GM18498 (cell line): ENCODE measurements at regions not wholly inside any gene's neighbourhood (a gene's known extent, or its start where the extent isn't known, plus 50 kb on each side); places are given as distances from the start of the nearest gene placed in this dataset.
"Not testable (repeated sequence)": the region's sequence is repeated elsewhere in the genome, so short reads cannot be mapped to it uniquely, and the experiment has no call there.

ENCODE experiments used
- ATAC-seq: cut with Tn5 transposase; IDR thresholded peaks from one replicate; pipeline ENCODE4 v1.9.1; 2021; ENCODE audit warnings: mild to moderate bottlenecking, moderate library complexity; ENCODE audit not compliant: unreplicated experiment

DNA sequence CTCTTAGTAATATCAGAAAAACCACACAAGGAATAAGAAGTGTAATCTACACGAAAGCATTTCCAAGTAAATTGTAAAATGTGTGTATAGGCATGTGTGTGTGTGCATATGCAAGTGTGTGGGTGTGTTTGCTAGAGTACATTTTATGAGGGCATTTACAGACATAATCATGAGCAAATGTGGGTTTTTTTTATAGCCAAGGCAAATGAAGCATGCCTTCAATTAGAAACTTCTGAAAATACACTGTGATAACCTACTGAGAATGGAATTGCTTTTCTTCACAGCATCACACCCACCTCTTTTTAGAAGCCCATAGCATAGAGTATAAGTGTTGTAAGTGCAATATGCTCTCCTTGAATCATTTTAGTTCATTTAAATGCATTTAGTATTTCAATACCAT is 1721.1 kb downstream of the GRIK2 start:
- no peak for ATAC-seq

DNA sequence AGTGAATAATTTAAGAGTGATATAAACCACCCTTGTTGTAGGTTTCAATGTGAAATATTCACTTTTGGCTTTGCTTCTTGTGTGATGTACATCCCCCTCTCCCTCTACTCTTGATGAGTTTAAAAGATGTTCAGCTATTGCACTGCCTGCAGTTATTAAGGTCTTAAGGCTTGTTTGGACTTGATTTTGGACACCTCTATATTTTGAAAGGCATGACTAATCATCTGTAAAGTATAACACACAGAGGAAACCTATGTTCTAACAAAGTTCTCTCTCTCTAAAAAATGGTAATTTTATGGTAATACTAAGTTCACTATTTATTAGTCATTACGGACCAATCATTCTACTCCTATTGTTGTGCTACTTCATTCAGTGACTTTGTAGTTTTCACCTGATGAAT is 1719.9 kb downstream of the GRIK2 start:
- no peak for ATAC-seq

DNA sequence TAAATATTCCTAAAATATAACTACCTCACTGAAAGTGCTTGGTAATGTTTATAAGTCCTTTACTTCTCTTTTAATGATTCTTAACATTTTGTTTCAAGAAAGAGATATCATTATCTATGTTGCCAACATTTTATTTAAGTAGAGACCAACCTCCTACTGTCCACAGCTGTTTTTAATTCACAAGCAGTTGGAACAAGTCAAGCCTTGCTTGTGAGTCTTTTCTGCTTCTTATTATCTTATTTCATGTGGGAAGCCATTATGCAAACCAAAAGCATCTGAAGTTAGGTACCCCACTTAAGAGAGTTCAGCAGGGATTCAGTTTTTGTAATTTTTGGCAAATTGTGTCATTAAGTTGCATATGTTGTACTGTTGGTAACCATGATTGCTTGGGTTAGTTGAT is 1714.5 kb downstream of the GRIK2 start:
- ATAC-seq: no peak

DNA sequence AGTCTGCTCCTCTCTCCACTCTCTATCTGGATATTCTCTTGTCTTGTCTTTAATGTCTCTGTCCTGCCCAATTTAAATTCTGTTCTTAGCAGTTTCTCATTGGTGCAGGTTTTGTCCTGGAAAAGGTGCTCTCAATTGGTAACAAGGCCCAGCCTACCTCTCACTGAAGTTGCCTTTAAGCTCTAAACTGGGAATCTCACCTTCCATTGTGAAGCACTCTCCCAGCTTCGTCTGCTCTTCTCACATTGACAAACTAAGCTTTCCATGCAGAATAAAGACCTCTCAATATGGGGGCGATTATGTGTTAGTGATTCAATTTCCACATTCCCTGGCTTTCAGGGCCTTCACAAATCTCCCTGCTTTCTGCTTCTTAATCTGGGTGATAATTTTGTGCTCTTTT is 1712.2 kb downstream of the GRIK2 start:
- no peak for ATAC-seq

DNA sequence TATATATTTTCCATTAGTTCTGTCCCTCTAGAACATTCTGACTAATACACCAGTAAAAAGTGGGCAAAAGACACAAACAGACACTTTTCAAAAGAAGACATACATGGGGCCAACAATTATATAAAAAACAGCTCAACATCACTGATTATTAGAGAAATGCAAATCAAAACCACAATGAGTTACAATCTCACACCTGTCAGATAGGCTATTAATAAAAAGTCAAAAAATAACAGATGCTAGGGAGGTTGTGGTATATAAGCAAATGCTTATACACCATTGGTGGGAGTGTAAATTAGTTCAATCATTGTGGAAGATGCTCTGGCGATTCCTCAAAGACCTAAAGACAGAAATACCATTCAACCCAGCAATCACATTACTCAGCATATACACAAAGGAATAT is 1707.8 kb downstream of the GRIK2 start:
- ATAC-seq: no peak

DNA sequence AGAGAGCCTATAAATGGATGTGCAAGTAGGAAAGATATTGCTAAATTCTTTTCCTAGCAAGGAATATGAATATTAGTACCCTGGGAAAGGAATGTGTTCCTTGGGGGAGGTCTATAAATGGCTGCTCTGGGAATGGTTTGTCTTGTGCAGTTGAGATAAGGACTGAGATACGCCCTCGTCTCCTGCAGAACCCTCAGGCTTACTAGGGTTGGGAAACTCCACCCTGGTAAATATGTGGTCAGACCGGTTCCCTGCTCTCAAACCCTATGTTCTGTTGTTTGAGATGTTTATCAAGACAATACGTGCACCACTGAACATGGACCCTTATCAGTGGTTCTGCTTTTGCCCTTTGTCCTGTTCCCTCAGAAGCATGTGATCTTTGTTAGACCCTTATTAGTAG is 1698.9 kb downstream of the GRIK2 start:
- ATAC-seq: not testable (repeated sequence)

DNA sequence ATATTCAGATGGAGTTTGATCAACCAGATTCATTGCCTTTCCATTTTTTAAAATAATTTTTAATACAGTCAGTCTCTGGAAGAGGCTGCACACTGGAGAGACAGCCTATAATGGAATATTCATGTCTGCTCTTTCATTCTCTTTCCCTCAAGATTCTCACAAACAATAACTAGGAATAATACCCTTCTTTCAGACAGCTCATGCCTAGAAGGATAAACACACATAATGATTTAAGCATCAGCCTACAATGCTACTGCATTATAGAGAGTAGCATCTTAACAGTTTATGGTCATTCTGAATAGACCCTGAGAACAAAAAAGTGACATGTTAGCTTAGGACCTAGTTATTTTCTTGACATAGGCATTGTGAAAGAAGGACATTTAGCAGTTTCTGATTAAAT is 1692.3 kb downstream of the GRIK2 start:
- no peak for ATAC-seq

DNA sequence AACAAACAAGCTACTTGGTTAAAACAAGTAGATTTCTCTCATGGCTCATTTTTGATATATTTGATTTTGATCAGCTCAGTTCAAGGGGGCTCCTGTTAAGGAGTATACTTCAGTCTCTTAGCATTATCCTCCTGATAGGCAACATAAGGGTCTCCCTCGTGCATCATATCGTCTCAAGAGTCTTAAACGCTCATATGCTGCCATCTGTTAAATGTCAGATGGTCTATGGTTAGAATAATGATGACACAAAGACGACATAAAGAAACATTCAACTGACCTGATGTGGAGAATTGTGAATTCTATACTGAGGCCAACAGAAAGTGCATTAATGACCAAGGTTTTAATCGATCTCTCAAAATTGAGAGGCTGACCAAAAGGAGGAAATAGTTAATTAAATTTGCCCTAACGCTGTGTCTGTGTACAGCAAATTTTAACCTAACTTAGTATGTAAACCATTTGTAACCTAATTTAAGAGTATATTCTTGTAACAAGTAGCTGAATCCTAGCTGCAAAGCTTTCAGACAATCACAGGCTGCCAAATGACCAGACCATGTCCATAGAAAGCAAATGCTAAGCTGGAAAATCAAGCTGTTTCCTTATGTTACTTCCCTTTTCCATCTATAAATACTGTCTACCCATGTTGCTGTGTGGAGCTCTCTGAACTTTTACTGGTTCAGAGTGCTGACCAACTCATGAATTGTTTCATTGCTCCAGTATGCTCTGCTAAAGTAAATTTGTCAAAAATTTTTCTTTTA is 1688.5 kb downstream of the GRIK2 start:
- ATAC-seq: no peak

DNA sequence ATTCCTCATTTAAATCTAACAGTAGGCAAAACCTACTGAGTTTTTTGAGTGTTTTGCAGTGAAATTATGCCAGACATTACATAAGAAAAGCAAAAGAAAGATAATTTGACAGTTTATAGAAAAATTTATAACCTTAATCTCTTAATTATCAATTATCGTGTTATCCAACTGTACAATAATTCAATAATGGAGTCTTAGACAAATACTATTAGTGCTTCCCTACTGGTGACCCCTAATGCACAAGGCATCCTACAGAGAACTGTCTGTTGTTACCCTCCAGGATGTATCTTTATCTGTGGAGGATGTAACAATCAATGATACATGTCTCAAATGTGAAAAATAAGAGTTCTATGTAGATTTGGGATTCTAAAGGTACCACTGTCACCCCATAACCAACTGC is 1687.6 kb downstream of the GRIK2 start:
- ATAC-seq: no peak

DNA sequence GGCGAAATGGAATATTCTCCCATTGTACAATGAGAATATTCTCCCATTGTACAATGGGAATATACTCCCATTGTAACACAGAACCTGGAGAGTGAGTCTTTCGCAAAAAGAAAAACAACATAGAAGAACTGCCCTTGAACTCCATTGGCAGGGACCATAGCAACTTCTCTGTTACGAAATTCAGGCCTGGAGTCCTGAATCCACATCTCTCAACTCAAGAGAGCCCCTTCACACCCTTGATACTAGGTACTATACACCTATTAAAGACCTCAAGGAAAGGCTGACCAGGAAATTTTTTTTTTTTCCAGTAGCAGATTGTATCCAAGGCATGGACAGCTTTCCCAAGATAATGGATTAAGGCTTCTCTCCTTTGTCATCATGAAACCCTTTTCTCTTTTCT is 1687.0 kb downstream of the GRIK2 start:
- no peak for ATAC-seq

DNA sequence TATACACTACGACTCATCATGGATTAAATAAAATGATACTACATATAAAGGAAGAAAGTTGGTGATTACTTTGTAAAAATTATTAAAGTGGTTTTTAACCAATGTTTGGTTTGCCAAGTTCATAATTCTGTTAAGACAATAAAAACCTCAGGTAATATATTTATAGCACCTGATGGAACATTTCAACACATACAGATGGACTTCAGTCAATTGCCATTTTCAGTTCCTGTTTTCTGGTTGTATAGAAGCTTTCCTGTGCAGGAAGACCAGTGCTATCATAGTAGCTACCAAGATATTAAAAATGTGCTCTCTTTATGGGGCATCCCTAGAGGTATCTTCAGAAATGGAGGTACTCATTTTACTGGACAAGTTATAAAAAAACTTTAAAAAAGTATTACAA is 1686.4 kb downstream of the GRIK2 start:
- peak; percentile 89 for ATAC-seq

DNA sequence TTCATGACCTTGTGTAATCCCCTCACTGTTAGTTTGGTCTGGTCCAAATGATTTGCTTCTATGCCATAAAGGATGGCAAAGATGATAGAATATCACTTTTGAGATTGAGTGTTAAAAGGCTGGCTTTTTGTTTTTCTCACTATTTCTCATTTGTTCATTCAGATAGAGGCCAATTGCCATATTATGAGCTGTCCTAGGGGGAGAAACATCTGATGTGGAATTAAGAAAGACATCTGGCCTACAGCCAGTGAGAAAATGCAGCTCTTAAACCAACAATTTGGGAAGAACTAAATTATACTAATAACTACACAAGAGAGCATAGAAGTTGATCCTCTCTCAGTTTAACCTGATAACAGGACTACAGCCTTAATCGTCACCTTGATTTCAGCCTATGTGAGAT is 1668.6 kb downstream of the GRIK2 start:
- ATAC-seq: no peak

DNA sequence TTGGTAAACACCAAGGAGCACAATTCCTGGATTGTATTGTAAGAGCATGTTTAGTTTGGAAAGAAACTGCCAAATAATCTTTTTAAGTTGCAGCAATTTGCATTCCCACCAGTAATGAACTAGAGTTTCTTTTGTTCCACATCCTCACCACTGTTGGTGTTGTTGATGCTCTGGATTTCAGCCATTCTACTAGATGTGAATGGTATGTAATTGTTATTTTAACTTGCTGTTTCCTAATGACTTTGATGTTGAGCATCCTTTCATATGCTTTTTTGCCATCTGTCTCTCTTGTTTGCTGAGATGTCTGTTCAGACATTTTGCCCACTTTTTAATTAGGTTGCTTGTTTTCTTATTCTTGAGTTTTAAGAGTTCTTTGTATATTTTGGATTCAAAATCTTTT is 1654.1 kb downstream of the GRIK2 start:
- ATAC-seq: no peak

DNA sequence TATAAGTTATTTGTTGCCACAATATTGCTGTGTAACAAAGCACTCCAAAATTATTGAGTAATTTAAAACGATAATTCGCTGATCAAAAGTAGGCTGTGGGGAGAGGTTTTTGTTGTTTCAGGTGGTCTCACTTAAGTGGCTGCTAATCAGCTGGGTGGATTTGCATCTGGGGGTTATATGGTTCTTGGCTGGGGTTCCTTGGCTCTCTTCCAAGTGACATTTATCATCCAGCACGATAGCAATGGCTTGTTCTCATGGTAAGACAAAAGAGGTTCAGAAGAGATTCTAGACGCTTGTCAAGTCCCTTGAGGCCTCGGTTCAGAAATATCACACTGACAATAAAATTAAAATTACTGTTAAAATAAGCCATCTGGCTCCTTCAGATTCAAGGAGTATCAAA is 1648.8 kb downstream of the GRIK2 start:
- no peak for ATAC-seq

DNA sequence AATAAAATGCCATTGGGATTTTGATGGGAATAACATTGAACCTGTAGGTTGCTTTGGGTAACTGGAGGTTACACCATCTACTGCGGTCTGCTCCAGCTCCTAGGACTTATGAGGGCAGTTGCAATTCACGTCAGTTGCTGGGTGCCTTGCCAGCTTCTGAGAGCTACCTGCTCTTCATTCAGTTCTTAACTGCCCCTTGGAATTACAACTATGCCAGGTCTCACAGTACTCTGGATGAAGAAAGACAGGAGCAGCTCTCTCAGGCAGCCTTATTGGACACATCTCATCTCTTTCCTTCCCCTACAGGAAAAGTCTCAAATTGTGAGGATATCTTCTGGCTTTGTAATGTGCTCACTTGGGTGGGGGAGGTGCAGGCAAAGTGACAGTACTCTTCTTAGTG is 1643.3 kb downstream of the GRIK2 start:
- ATAC-seq: no peak

DNA sequence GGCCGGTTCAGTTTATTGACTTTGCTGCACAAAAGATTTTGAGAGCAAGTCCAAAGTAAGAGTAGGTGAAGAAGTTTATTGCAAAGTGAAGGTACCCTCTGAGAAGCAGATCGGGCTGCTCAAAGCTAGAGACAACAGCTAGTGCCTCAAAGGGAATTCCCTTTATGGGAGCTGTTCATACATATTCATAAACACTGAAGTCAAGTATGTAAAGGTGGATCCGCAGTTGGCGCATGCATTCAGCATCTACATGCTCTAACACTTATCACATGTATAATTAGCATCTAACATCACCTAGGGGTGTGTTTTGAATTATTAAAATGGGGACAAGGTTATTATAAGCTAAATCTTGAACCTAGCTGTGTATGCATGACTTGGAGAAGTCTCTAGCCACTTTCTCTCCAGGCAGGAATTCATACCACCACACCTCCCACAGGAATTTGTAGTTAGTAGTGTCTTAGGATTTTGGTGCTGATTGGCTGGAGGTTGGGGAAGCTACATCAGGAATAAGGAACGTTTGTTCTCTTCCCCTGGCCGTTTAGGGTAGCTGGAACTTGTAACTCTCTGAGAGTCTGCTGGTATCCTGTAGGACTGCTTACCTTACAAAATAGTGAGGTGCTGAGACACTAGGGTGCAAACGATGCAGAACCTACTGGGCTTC is 1633.9 kb downstream of the GRIK2 start:
- no peak for ATAC-seq

DNA sequence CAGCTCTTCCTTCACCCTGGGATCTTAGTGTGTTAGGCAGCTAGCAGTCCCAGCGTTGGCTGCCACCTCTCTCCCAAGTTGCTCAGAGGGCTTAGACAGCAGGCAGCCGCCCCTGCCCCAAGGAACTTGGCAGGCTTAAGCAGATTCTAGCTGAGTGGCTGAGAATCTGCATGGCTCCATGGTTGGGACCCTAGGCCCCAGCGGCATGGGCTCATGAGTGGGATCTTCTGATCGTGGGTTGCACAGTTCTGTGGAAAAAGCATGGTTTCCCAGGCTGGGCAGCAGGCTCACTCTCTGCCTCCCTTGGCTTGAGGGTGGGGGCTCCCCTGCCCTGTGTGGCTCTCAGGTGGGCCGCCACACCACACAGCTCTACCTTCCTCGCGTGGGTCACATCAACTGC is 1624.9 kb downstream of the GRIK2 start:
- ATAC-seq: no peak

DNA sequence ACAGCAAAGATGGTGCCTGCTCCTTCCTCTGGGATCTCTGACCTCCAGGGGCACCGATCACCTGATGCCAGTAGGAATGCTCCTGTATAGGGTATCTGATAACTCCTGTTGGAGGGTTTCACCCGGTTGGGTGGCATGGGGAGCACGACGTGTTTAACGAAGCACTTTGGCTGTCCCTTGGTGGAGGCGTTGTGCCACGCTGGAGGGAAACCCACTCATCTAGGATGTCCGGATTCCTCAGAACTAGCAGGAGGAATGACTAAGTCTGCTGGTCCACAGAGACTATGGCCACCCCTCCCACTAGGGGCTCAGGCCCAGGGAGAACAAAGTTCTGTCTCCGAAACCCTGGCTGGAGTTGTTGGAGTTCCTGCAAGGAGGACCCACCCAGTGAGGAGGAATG is 1624.4 kb downstream of the GRIK2 start:
- no peak for ATAC-seq

DNA sequence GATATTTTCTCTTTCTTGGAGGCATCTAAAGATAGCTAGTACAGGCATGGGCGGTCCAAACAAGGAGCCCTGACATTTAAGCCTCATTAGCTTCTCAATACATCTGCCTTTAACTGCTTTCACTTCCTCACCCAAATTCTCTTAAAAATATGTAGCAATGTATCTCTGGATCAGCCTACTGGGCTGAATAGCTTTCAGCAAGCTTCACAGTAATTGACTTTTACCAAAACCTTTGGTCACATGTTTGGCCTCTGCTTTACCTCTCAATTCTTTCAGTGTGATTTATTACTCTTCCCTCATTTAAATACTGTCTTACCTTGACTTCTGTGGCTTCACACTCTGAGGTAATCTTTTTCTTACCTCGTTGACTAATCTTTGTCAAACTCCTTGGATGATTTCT is 1618.1 kb downstream of the GRIK2 start:
- ATAC-seq: peak; percentile 63

DNA sequence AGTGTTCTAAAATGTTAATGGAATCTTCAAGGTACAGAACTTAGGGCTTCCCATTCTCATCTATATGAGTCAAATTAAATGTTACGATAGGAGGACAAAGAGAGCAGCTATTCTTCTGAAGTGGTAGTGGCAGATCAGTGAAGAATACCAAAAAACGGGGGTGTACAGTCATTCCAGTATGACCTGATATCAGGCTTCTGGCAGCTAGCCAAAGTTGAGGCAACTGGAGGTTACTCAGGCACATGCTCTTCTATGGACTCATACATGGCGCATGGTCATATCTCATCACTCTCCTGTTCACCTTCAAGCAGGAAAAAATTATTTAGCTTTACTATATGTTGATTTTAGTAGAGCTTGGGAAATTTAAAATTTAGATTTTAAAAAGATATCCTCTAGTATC is 1608.8 kb downstream of the GRIK2 start:
- ATAC-seq: no peak

DNA sequence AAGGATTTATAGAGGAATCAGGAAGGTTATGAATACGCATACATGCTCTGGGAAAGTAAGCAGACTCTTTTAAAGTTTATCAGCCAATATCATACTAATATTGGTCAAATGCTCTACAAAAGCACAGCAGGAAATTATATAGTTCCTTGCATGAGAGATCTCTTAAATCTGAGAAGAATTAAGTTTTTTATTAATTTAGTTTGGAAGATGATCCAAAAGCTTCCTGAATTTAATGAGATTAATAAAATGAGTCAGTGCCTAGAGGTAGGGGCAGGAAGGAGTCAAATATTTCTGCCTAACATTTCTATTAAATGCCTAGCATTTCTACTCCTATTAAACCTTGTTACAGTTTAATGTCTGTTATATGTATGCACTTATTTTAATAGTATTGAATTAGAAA is 1608.2 kb downstream of the GRIK2 start:
- ATAC-seq: no peak

DNA sequence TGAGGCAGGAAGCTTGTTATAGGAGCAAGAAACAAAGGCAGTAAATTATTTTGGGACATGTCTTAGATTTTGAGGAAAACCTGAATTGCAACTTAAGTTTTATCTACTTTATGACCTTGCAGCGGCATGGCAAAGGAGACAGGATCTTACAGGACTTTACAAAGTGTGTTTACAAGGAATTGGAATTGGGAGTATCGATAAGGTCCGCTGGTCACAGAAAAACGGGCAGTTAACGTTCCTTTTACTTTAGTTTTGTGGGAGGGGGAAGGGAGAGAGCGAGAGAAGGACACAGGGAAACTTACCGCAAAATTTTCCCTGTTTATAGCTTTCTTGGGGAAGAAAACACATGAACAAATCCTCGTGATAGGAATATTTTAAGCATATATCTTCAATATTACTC is 1607.2 kb downstream of the GRIK2 start:
- no peak for ATAC-seq

DNA sequence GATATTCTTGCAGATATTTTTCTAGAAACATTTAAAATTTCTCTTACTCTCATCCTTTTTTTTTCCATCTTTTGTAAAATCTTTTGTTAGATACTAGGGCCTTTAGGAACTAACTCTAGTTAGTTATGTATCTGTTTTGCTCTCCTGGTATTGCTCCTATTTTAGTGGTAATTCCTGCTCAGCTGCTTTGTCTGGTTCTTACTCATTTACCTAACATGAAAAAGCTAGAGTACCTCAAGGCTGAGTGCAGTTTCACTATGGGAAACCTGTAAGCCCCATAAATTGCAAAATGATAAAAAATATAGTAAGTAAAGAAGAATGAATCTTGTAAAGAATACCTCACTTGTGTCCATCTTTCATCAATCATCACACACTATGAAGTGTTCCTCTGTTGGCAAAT is 1602.0 kb downstream of the GRIK2 start:
- no peak for ATAC-seq
